ENCODE measurements at regions not wholly inside any gene's neighbourhood (a gene's known extent, or its start where the extent isn't known, plus 50 kb on each side); places are given as distances from the start of the nearest gene placed in this dataset.
A peak's percentile ranks its signal among the peaks of the same experiment; 100 is the strongest.

GRCh38 chr17:5813357-5813756, 229.0 kb upstream of the NLRP1 start:
- Mint-ChIP-seq H3K27me3 (ENCODE audit: insufficient read depth, low read depth) (peaks cover 9% of the 10 kb centered on the region), H3K4me1 (peaks cover 12% of the 10 kb centered on the region), H3K27ac (peak overlapping the region; percentile 44), H3K36me3 (peaks cover 2% of the 10 kb centered on the region), H3K4me3 (no peak overlapping the region), H3K9me3 (peaks cover 34% of the 10 kb centered on the region)
- H3K27me3 ChIP-seq, result no peaks in the 10 kb centered on the region
- DNase-seq (ENCODE audit: low spot score), result no peak
- no peak overlapping the region for H3K27ac ChIP-seq
- peaks cover 8% of the 10 kb centered on the region for H3F3A ChIP-seq (ENCODE audit: low read depth)
- H4K20me1 ChIP-seq (ENCODE audit: low read depth), result no peaks in the 10 kb centered on the region
- H3K4me2 ChIP-seq, result peak overlapping the region; percentile 18
- peak overlapping the region; percentile 72 for H2AFZ ChIP-seq (replicated peaks)
- H3K9me3 ChIP-seq (ENCODE audit: low read depth), result peaks cover 8% of the 10 kb centered on the region
- H3K79me2 ChIP-seq (ENCODE audit: low read depth), result no peaks in the 10 kb centered on the region
- no peak overlapping the region for H3K9ac ChIP-seq
- peaks cover 9% of the 10 kb centered on the region for H3K4me1 ChIP-seq
- no peaks in the 10 kb centered on the region for H3K36me3 ChIP-seq
- H3K4me3 ChIP-seq, result no peak overlapping the region
- TF ChIP-seq EZH2phosphoT487 (IDR thresholded peaks at IDR 0.05) (no peak), CTCF (IDR thresholded peaks at IDR 0.05) (no peak), EZH2 (IDR thresholded peaks at IDR 0.05) (no peak)

DNA sequence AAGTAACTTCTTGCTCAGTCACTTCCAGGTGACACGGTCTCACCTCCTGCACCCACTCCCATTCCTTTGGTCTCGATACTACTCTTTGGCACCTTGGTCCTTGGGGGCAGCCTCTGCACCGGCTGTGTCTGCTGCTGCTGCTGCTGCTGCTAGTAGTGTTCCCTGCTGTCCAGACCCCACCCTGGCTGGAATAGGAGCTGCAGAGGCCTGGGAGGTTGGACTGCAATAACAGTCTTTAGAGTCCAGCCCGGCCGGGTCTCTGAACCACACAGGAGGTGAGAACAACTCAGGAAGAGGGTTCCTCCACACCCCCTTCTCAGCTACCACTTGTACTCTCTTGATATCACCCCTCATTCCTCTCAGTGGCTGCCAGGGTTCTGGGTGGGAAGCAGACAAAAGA, 231.1 kb upstream of the NLRP1 start:
- peaks cover 9% of the 10 kb centered on the region for H3K4me1 ChIP-seq
- Mint-ChIP-seq H3K4me1 (peaks cover 15% of the 10 kb centered on the region), H3K27me3 (ENCODE audit: insufficient read depth, low read depth) (peaks cover 9% of the 10 kb centered on the region), H3K36me3 (peaks cover 2% of the 10 kb centered on the region), H3K4me3 (no peak overlapping the region), H3K9me3 (peaks cover 20% of the 10 kb centered on the region), H3K27ac (no peak overlapping the region)
- no peaks in the 10 kb centered on the region for H3K36me3 ChIP-seq
- H4K20me1 ChIP-seq (ENCODE audit: low read depth), result no peaks in the 10 kb centered on the region
- H3K4me3 ChIP-seq, result no peak overlapping the region
- H3F3A ChIP-seq (ENCODE audit: low read depth), result peaks cover 8% of the 10 kb centered on the region
- no peaks in the 10 kb centered on the region for H3K27me3 ChIP-seq
- no peak for DNase-seq (ENCODE audit: low spot score)
- H3K9ac ChIP-seq, result no peak overlapping the region
- H3K79me2 ChIP-seq (ENCODE audit: low read depth), result no peaks in the 10 kb centered on the region
- H3K9me3 ChIP-seq (ENCODE audit: low read depth), result peaks cover 8% of the 10 kb centered on the region
- no peak overlapping the region for H3K27ac ChIP-seq
- no peak overlapping the region for H2AFZ ChIP-seq (replicated peaks)
- H3K4me2 ChIP-seq, result no peak overlapping the region
- no peak for TF ChIP-seq CTCF (IDR thresholded peaks at IDR 0.05)
- TF ChIP-seq EZH2phosphoT487 (IDR thresholded peaks at IDR 0.05), result no peak
- no peak for TF ChIP-seq EZH2 (IDR thresholded peaks at IDR 0.05)

DNA sequence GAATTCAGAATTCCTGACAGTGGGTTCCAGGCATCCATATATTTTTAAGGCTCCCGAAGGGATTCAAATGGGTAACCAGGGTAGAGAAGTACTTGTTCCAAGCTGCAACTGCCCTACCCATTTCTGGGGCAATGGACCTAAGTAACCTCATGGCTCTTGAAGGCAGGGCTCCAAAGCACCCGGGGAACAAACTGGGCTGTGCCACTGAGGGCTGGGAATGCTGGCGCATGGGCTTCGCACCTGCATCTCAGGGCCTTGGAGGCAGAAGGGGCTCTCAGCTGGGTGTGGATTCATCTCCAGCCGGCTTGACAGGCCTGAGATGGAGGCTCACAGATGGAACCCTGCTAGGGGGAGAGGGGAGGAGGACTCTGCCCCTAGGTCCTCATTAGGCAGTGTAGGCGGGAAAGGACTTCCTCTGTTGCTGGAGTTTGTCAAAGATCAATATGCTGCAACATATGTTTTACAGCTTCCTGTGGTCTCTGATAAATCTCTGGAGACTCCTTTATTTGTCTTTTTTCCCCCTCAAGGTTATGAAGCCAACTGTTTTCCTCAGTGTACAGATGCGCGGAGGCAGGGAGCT, 232.3 kb upstream of the NLRP1 start:
- Histone ChIP-seq H3K79me2 (ENCODE audit: low read depth) (no peaks in the 10 kb centered on the region), H3K27ac (no peak overlapping the region), H4K20me1 (ENCODE audit: low read depth) (no peaks in the 10 kb centered on the region), H3K36me3 (no peaks in the 10 kb centered on the region), H3K4me3 (no peak overlapping the region), H3K9me3 (ENCODE audit: low read depth) (peaks cover 5% of the 10 kb centered on the region), H3K9ac (no peak overlapping the region), H3K27me3 (no peaks in the 10 kb centered on the region), H3K4me2 (no peak overlapping the region), H2AFZ (replicated peaks) (peak overlapping the region; percentile 68), H3K4me1 (peaks cover 9% of the 10 kb centered on the region), H3F3A (ENCODE audit: low read depth) (peaks cover 8% of the 10 kb centered on the region)
- peaks cover 2% of the 10 kb centered on the region for H3K36me3 Mint-ChIP-seq
- no peak for TF ChIP-seq EZH2phosphoT487 (IDR thresholded peaks at IDR 0.05)
- no peak for TF ChIP-seq EZH2 (IDR thresholded peaks at IDR 0.05)
- TF ChIP-seq CTCF (IDR thresholded peaks at IDR 0.05), result no peak
- DNase-seq (ENCODE audit: low spot score), result no peak
- no peak overlapping the region for H3K27ac Mint-ChIP-seq
- peaks cover 27% of the 10 kb centered on the region for H3K4me1 Mint-ChIP-seq
- peaks cover 10% of the 10 kb centered on the region for H3K9me3 Mint-ChIP-seq
- peaks cover 8% of the 10 kb centered on the region for H3K27me3 Mint-ChIP-seq (ENCODE audit: insufficient read depth, low read depth)
- no peak overlapping the region for H3K4me3 Mint-ChIP-seq
